ENCODE measurements at regions not wholly inside any gene's neighbourhood (a gene's known extent, or its start where the extent isn't known, plus 50 kb on each side); places are given as distances from the start of the nearest gene placed in this dataset.

GRCh38 chr2:239881031-239881471 lies 144.1 kb downstream of the NDUFA10 start:
- Histone ChIP-seq H4K20me1 (ENCODE audit: insufficient read depth, low read length) (no peaks in the 10 kb centered on the region), H3K27ac (ENCODE audit: low read depth, low read length, poor library complexity, severe bottlenecking) (no peak overlapping the region), H3F3A (ENCODE audit: insufficient read depth, low read length) (no peaks in the 10 kb centered on the region), H3K4me3 (ENCODE audit: low read depth, low read length, poor library complexity, severe bottlenecking) (no peak overlapping the region), H3K9ac (ENCODE audit: low read length) (no peak overlapping the region), H3K9me2 (ENCODE audit: low read depth, low read length) (no peaks in the 10 kb centered on the region), H3K36me3 (ENCODE audit: insufficient read depth, low read length) (no peaks in the 10 kb centered on the region; the same call in 1 of the 2 replicates), H3K79me2 (ENCODE audit: insufficient read depth, low read length) (no peaks in the 10 kb centered on the region), H3K9me3 (ENCODE audit: low read length) (peaks cover 9% of the 10 kb centered on the region), H2AFZ (ENCODE audit: low read length) (no peak overlapping the region), H3K27me3 (ENCODE audit: insufficient read depth, low read length) (0 out of 2 replicates have a peak, but pooled peaks cover 5% of the 10 kb centered on the region), H3K4me2 (ENCODE audit: low read length) (no peak overlapping the region), H3K4me1 (ENCODE audit: insufficient read depth, low read length, severe bottlenecking) (no peaks in the 10 kb centered on the region)
- TF ChIP-seq CTCF (IDR thresholded peaks at IDR 0.05; ENCODE audit: low read length) (no peak), EZH2 (IDR thresholded peaks at IDR 0.05; ENCODE audit: borderline replicate concordance, low read length) (no peak)

DNA sequence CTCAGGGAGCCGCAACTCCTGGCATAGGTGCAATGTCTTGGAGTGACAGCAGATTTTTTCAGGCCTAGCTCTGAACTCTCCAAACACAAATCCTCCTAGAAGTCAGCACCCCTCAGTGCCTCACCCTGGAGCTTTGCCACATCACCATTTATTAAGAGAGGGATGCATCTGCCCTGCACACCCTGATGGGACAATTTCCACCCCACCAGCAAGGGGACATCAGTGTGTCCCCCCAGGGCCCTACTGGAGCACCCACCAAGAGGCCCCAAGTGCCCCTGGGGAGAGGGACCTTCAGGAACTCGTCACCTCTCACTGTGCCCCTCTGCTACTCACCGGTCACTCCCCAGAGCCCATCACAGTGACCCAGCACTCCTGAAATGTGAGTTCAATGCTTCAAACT lies 144.7 kb downstream of the NDUFA10 start:
- TF ChIP-seq EZH2 (IDR thresholded peaks at IDR 0.05; ENCODE audit: borderline replicate concordance, low read length) (no peak), CTCF (IDR thresholded peaks at IDR 0.05; ENCODE audit: low read length) (no peak)
- H3K79me2 ChIP-seq (ENCODE audit: insufficient read depth, low read length): no peaks in the 10 kb centered on the region
- no peak overlapping the region for H3K4me2 ChIP-seq (ENCODE audit: low read length)
- H3F3A ChIP-seq (ENCODE audit: insufficient read depth, low read length): no peaks in the 10 kb centered on the region
- H3K9me3 ChIP-seq (ENCODE audit: low read length): peaks cover 9% of the 10 kb centered on the region
- no peaks in the 10 kb centered on the region for H3K4me1 ChIP-seq (ENCODE audit: insufficient read depth, low read length, severe bottlenecking)
- H3K36me3 ChIP-seq (ENCODE audit: insufficient read depth, low read length): no peaks in the 10 kb centered on the region; the same call in 1 of the 2 replicates
- H3K27me3 ChIP-seq (ENCODE audit: insufficient read depth, low read length): 0 out of 2 replicates have a peak, but pooled peaks cover 5% of the 10 kb centered on the region
- H3K27ac ChIP-seq (ENCODE audit: low read depth, low read length, poor library complexity, severe bottlenecking): no peak overlapping the region
- no peak overlapping the region for H2AFZ ChIP-seq (ENCODE audit: low read length)
- H3K9me2 ChIP-seq (ENCODE audit: low read depth, low read length): no peaks in the 10 kb centered on the region
- H3K9ac ChIP-seq (ENCODE audit: low read length): no peak overlapping the region
- H4K20me1 ChIP-seq (ENCODE audit: insufficient read depth, low read length): no peaks in the 10 kb centered on the region
- no peak overlapping the region for H3K4me3 ChIP-seq (ENCODE audit: low read depth, low read length, poor library complexity, severe bottlenecking)

DNA sequence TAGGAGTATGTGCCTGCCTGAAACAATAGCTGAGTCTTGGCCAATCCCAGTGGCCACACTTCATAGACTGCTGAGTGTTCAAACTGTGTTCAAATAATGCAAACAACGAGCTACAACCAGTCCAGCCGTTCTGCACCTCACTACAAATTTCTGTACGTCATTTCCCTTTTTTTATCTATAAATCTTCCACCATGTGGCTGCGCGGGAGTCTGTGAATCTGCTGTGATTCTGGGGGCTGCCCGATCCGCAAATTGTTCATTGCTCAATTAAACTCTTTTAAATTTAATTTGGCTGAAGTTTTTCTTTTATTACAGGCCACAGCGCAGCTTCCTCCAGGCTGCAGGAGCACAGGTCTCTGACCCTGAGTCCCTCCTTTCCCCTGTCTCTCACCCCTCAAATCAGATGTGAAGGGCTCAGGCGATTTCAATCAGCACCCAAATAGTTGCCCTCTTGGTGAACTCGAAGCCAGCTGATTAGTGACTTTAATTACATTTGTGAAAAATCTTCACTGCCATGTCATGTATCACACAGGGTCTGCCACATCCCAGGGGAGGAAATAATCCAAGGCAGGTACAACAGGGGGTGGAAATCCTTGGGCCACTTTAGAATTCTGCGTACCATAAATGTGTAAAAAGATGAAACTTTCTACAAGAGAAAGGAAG lies 145.6 kb downstream of the NDUFA10 start:
- H3K27me3 ChIP-seq (ENCODE audit: insufficient read depth, low read length): 0 out of 2 replicates have a peak, but pooled peaks cover 5% of the 10 kb centered on the region

More for the DNA sequence above, 145.6 kb downstream of the NDUFA10 start:
- Histone ChIP-seq H3K4me3 (ENCODE audit: low read depth, low read length, poor library complexity, severe bottlenecking) (no peak overlapping the region), H3K4me2 (ENCODE audit: low read length) (no peak overlapping the region), H3K36me3 (ENCODE audit: insufficient read depth, low read length) (no peaks in the 10 kb centered on the region), H3K9ac (ENCODE audit: low read length) (no peak overlapping the region), H4K20me1 (ENCODE audit: insufficient read depth, low read length) (no peaks in the 10 kb centered on the region), H3K79me2 (ENCODE audit: insufficient read depth, low read length) (no peaks in the 10 kb centered on the region), H3K9me2 (ENCODE audit: low read depth, low read length) (no peaks in the 10 kb centered on the region), H3K4me1 (ENCODE audit: insufficient read depth, low read length, severe bottlenecking) (no peaks in the 10 kb centered on the region), H2AFZ (ENCODE audit: low read length) (no peak overlapping the region), H3F3A (ENCODE audit: insufficient read depth, low read length) (no peaks in the 10 kb centered on the region), H3K9me3 (ENCODE audit: low read length) (peaks cover 3% of the 10 kb centered on the region; the same call in 1 of the 2 replicates), H3K27ac (ENCODE audit: low read depth, low read length, poor library complexity, severe bottlenecking) (no peak overlapping the region)
- TF ChIP-seq CTCF (IDR thresholded peaks at IDR 0.05; ENCODE audit: low read length) (no peak), EZH2 (IDR thresholded peaks at IDR 0.05; ENCODE audit: borderline replicate concordance, low read length) (no peak)

All from OCI-LY1 (cell line).